ENCODE measurements at regions not wholly inside any gene's neighbourhood (a gene's known extent, or its start where the extent isn't known, plus 50 kb on each side); places are given as distances from the start of the nearest gene placed in this dataset.
A peak's percentile ranks its signal among the peaks of the same experiment; 100 is the strongest.

GRCh38 chr1:47569261-47569660 is 131.4 kb downstream of the FOXD2 start:
- Histone ChIP-seq H3K36me3 (ENCODE audit: low read depth) (no peaks in the 10 kb centered on the region), H3K4me1 (ENCODE audit: low read depth) (peaks cover 5% of the 10 kb centered on the region), H3K4me3 (no peak overlapping the region), H3K9me3 (no peaks in the 10 kb centered on the region)
- no peak for ATAC-seq
- DNase-seq = no peak
- intact Hi-C loops (cut with DNase I, micrococcal nuclease) = no loop called here
- TF ChIP-seq CTCF (IDR thresholded peaks at IDR 0.05) = no peak

- H3K36me3 ChIP-seq (ENCODE audit: low read depth) = no peaks in the 10 kb centered on the region
- no peaks in the 10 kb centered on the region for H3K9me3 ChIP-seq
- intact Hi-C loops (cut with DNase I, micrococcal nuclease) = no loop called here
- TF ChIP-seq CTCF (IDR thresholded peaks at IDR 0.05) = no peak
- ATAC-seq (peak; percentile 93), DNase-seq (peak in 2 of 3 donors; percentile 52 to 53)
- no peak overlapping the region for H3K4me3 ChIP-seq
- peaks cover 5% of the 10 kb centered on the region for H3K4me1 ChIP-seq (ENCODE audit: low read depth)
These were observed 132.0 kb downstream of the FOXD2 start for GRCh38 chr1:47569681-47570470.

DNA sequence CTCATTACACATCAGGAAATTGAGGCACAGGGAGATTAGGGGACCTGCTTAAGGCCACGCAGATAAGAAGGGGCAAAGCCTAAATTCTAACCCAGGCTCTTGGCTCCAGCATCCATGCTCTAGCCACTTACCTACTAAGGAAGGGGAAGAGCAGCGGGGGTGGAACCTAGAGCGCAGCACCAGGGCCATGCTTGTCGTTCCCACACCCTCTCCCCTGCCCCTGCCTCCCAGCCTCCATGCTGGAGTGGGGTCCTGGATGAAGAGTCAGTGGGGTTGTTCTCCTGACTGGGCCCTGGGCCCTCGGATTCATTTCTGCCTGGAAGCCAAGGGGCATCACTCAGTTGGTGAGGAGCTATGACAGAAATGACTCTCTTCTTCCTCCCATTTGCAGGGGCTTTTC is 133.3 kb downstream of the FOXD2 start:
- intact Hi-C loops (cut with DNase I, micrococcal nuclease) = no loop called here

DNA sequence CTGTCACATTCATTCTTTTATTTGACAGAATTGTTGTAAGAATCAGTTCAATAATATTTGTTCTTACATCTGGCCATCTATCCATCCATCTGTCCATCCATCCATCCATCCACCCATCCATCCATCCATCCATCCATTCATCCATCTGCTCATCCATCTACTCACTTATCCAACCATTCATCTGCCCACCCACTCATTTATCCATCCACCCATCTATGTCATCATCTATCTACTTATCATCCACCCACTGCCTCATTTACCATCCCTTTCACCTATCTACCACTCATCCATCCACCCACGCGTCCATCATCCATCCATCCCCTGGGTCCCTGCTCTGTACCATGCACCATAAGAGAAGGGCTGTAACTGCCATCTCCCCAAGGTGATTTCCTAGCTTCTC is 134.1 kb downstream of the FOXD2 start:
- Histone ChIP-seq H3K36me3 (ENCODE audit: low read depth) (no peaks in the 10 kb centered on the region), H3K4me3 (no peak overlapping the region), H3K4me1 (ENCODE audit: low read depth) (peaks cover 5% of the 10 kb centered on the region), H3K9me3 (no peaks in the 10 kb centered on the region)
- DNase-seq (no peak), ATAC-seq (no peak)
- intact Hi-C loops (cut with DNase I, micrococcal nuclease) = no loop called here
- TF ChIP-seq CTCF (IDR thresholded peaks at IDR 0.05) = no peak

More for the DNA sequence above, 133.3 kb downstream of the FOXD2 start:
- Histone ChIP-seq H3K4me1 (ENCODE audit: low read depth) (peaks cover 5% of the 10 kb centered on the region), H3K36me3 (ENCODE audit: low read depth) (no peaks in the 10 kb centered on the region), H3K9me3 (no peaks in the 10 kb centered on the region), H3K4me3 (no peak overlapping the region)
- DNase-seq (no peak), ATAC-seq (no peak)
- no peak for TF ChIP-seq CTCF (IDR thresholded peaks at IDR 0.05)

GRCh38 chr1:47572731-47573430 is 135.0 kb downstream of the FOXD2 start:
- no peak for ATAC-seq
- Histone ChIP-seq H3K4me1 (ENCODE audit: low read depth) (peaks cover 5% of the 10 kb centered on the region), H3K36me3 (ENCODE audit: low read depth) (no peaks in the 10 kb centered on the region), H3K9me3 (no peaks in the 10 kb centered on the region), H3K4me3 (no peak overlapping the region)
- TF ChIP-seq CTCF (IDR thresholded peaks at IDR 0.05) = no peak
- no peak for DNase-seq
- intact Hi-C loops (cut with DNase I, micrococcal nuclease) = no loop called here

All from mucosa of descending colon (tissue), 3 donors.